Astrocyte of the cerebellum (primary cell): ENCODE measurements at regions not wholly inside any gene's neighbourhood (a gene's known extent, or its start where the extent isn't known, plus 50 kb on each side); places are given as distances from the start of the nearest gene placed in this dataset.

Experiments
- DNase-seq: peaks from one replicate; pipeline ENCODE4 v3.0.0-alpha.2; 2011; ENCODE audit warnings: low read depth
- H3K4me3 ChIP-seq: 2 replicates; pipeline ENCODE4 v1.5.1; 2011; ENCODE audit warnings: mild to moderate bottlenecking, low read depth, low read length, moderate library complexity
- in situ Hi-C: cut with HindIII; loops from 2 replicates; pipeline ENCODE4 v1.10.0; 2017; ENCODE audit warnings: low sequenced_read_pairs
- TF ChIP-seq, protein P1 (sequence below): IDR thresholded peaks from 2 replicates; pipeline ENCODE4 v1.5.1; 2012; ENCODE audit warnings: low read length, low read depth, moderate library complexity, mild to moderate bottlenecking; ENCODE audit errors: missing control alignments

DNA sequence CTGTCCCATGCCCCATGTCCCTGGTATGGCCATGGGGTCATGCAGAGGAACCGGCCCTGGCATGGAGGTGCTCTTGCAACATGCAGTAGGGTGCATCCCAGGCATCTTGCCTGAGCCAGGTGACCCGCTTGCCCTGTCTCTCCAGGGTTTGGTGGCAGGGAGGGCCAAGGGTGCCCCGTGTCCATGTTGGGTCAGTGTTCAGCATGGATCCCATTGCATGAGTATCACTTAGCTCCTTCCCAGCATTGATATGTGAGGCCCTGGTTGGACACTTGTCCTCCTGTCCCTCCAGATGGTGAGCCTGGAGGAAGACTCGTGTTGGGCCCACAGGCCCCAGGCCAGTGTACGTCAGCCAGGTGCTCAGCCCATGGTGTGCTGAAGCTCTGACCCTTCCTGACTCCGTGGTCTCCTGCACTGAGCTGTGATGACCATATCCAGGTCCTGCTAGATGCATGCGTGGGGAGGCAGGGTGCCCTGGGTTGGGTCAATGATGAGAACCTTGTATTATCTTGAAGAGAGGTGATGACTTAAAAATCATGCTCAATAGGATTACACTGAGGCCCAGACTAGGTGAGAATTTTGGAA lies 205.0 kb downstream of the UBE3A start:
- no peak for DNase-seq
- in situ Hi-C loops = no loop called here
- TF ChIP-seq, protein P1, sequence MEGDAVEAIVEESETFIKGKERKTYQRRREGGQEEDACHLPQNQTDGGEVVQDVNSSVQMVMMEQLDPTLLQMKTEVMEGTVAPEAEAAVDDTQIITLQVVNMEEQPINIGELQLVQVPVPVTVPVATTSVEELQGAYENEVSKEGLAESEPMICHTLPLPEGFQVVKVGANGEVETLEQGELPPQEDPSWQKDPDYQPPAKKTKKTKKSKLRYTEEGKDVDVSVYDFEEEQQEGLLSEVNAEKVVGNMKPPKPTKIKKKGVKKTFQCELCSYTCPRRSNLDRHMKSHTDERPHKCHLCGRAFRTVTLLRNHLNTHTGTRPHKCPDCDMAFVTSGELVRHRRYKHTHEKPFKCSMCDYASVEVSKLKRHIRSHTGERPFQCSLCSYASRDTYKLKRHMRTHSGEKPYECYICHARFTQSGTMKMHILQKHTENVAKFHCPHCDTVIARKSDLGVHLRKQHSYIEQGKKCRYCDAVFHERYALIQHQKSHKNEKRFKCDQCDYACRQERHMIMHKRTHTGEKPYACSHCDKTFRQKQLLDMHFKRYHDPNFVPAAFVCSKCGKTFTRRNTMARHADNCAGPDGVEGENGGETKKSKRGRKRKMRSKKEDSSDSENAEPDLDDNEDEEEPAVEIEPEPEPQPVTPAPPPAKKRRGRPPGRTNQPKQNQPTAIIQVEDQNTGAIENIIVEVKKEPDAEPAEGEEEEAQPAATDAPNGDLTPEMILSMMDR = no peak
- no peak overlapping the region for H3K4me3 ChIP-seq

DNA sequence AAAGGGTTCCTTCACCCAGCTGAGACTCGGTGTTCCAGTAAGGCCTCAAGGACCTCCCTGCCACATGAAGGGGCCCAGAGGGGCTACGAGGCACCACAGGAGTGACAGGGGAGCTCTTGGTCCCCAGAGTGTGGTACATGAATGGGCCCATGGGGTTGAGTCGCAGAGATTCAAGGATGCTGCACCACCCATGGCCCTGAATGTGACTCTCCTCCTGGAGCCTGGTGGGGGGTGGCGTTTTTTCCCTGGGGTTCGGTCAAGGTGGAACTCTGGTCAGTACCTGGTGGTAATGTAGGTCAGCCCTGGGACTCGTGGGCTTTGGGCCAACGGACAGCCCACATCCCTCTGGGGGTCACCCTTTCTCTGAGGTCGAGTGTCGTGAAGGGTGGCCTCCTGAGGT lies 204.0 kb downstream of the UBE3A start:
- TF ChIP-seq, protein P1 = no peak
- no peak for DNase-seq
- H3K4me3 ChIP-seq = no peak overlapping the region
- in situ Hi-C loops = no loop called here

DNA sequence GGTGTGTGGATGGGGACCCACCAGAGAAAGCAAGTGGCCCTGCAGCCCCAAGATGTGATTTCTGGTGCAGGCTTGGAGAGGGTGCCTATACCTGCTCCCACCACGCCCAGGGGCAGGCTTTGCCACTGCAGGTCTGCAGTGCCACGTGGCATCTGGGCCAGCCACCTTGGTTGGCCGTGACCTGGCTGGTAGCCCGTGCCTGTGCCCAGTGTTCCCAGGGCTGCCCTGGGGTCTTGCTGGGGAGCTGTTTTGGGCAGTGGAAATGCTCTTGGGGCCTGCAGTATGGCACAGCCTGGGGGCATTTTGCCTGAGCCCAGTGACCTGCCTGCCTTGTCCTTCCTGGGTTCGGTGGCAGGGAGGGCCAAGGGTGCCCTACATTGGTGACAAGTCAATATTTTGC lies 203.4 kb downstream of the UBE3A start:
- DNase-seq = no peak
- TF ChIP-seq, protein P1 = no peak
- in situ Hi-C loops = no loop called here
- H3K4me3 ChIP-seq = no peak overlapping the region

DNA sequence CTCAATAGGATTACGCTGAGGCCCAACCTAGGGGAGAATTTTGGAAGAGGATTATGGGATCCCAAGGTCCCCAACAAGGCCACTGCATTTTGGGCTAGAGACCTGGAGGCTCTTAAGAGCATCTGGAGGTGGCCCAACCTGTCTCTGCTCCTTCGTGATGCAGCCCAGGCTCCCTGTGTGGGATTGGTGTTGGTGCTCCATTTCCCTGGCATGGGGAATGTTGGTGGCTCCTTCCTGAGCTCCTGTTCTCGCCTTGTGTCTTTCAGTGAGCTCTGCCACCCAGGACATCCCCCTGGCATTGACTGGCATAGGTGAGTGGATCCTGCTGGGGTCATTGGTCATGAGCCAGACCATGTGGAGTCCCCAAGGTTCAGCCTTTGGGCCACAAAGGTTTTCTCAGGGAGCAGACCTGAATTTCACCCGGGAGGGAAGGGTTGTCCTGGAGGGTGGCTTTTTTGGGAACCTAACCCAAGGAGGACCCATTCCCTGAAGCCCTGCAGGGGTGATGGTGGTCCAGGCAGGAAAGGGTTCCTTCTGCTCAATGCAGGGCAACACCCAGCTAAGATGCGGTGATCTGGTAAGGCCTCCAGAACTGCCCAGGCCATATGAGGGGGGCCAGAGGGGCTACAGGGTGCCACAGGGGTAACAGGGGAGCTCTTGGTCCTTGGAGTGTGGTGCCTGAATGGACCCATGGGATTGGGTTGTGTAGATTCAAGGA lies 202.5 kb downstream of the UBE3A start:
- H3K4me3 ChIP-seq = no peak overlapping the region
- TF ChIP-seq, protein P1 = no peak
- in situ Hi-C loops = no loop called here
- DNase-seq = no peak

DNA sequence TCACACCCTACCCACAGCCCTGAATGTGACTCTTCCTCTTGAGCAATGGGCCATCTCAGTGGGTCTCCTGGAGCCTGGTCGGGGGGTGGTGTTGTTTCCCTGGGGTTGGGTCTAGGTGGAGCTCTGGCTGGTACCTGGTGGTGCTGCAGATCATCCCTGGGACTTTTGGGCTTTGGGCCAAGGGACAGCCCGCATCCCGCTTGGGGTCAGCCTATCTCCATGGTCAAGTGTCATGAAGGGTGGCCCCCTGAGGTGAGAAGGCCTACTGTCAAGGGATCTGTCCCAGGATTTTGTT lies 202.0 kb downstream of the UBE3A start:
- H3K4me3 ChIP-seq = no peak overlapping the region
- TF ChIP-seq, protein P1 = no peak
- DNase-seq = no peak
- in situ Hi-C loops = no loop called here

DNA sequence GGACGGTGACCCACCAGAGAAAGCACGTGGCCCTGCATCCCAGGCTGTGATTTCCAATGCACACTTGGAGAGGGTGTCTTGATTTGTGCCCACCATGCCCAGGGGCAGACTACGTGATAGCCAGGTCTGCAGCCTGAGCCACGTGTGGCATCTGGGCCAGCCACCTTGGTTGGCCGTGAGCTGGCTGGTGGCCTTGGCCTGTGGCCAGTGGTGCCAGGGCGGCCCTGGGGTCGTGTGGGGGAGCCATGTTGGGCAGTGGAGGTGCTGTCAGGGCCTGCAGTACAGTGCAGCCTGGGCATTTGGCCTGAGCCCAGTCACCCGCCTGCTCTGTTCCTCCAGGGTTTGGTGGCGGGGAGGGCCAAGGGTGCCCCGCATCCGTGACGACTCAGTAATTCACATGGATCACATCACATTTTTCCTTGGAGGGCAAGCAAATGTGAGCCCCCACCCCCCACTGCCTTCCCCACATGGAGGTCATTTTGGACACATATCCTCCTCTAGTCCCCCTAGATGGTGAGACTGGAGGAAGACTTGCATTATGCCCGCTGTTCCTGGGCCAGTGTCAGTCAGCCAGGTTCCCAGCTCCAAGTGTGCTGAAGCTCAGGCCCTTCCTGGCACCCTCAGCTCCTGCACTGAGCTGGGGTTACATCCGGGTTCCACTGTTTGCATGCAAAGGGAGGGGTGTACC lies 201.4 kb downstream of the UBE3A start:
- in situ Hi-C loops = no loop called here
- TF ChIP-seq, protein P1 = no peak
- no peak overlapping the region for H3K4me3 ChIP-seq
- DNase-seq = no peak
